Sigmoid colon (tissue), 6 donors: ENCODE measurements at regions not wholly inside any gene's neighbourhood (a gene's known extent, or its start where the extent isn't known, plus 50 kb on each side); places are given as distances from the start of the nearest gene placed in this dataset.

ENCODE experiments used
- DNase-seq: peaks from one replicate; pipeline ENCODE4 v3.0.0-alpha.2; 2019
- H3K27ac ChIP-seq, 4 donors: fragments of 200-600 bp; sonication (generic); one replicate each; pipeline ENCODE4 v1.5.1; 2016 to 2019; ENCODE audit warnings: mild to moderate bottlenecking in 1 of 4
- H3K27me3 ChIP-seq, 3 donors: fragments of 200-600 bp; sonication (generic); one replicate each; pipeline ENCODE4 v1.5.1; 2019; ENCODE audit warnings: mild to moderate bottlenecking in 1 of 3
- H3K36me3 ChIP-seq, 4 donors: fragments of 200-600 bp; sonication (generic); one replicate each; pipeline ENCODE4 v1.5.1; 2016 to 2019
- H3K4me1 ChIP-seq, 4 donors: fragments of 200-600 bp; sonication (generic); one replicate each; pipeline ENCODE4 v1.5.1; 2017 to 2019
- H3K4me3 ChIP-seq, 4 donors: fragments of 200-600 bp; sonication (generic); one replicate each; pipeline ENCODE4 v1.5.1; 2017 to 2019; ENCODE audit warnings: mild to moderate bottlenecking in 2 of 4, moderate library complexity in 1 of 4
- H3K9me3 ChIP-seq, 4 donors: fragments of 200-600 bp in 3 of 4; sonication (generic) in 3 of 4; one replicate each; pipeline versions ENCODE4 v1.5.1 to v1.6.1; 2013 to 2019
- EP300 ChIP-seq, 4 donors: sonication (generic); formaldehyde crosslinking; IDR thresholded peaks; one replicate each; pipeline ENCODE4 v1.6.1; 2017; ENCODE audit warnings: antibody characterized with exemption in 4 of 4
- POLR2A ChIP-seq, 2 donors: fragments of 450-650 bp; IDR thresholded peaks; one replicate each; pipeline ENCODE4 v1.6.1; 2016; ENCODE audit warnings: antibody characterized with exemption in 2 of 2, mild to moderate bottlenecking in 2 of 2, moderate library complexity in 2 of 2
- POLR2AphosphoS5 ChIP-seq, 4 donors: sonication (generic); formaldehyde crosslinking; IDR thresholded peaks; one replicate each; pipeline ENCODE4 v1.6.1; 2017; ENCODE audit warnings: antibody characterized with exemption in 4 of 4
- WGBS, 2 donors: extraction: QIAGEN DNeasy Blood & Tissue Kit; methylation state at CpG; one replicate each; pipeline ENCODE4 v1.1.7; 2013; 5-methylcytosine and 5-hydroxymethylcytosine counted together
- intact Hi-C: fragments of 100-400 bp; cut with DNase I; formaldehyde crosslinking; loops from one replicate; pipeline ENCODE4 v1.15.1; 2023
- TF ChIP-seq, protein P1 (sequence below), 4 experiments: fragments of 450-650 bp in 3 of 4; fragments of 200-600 bp in 1 of 4; IDR thresholded peaks; one replicate each; pipeline ENCODE4 v1.5.1; 2016 to 2019; ENCODE audit warnings: antibody characterized with exemption in 4 of 4, mild to moderate bottlenecking in 3 of 4, moderate library complexity in 2 of 4
- donor health status: healthy with polysubstance abuse.
- donor health status: healthy.

DNA sequence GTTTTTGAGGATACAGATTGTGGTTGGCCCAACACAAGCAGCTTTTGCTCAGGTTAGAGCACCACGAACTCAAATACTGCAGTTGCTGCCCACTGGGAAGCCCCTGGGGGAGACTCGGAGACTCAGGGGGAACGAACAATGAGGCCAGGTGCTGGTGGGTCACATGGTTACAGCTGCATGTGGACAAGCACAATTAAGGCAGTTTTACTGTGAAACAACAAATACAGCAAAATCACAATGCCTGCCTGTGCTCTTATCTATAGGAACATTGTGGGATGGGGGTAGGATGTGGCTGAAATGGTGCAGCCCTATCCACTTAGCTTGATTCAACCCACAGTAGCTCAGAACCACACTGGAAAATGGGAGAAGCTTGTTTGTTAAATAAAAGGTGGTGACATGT lies 119.7 kb upstream of the SPATA13 start:
- intact Hi-C loops = no loop called here
- DNase-seq = no peak
- Histone ChIP-seq H3K9me3 (no peaks in the 10 kb centered on the region), H3K36me3 (no peaks in the 10 kb centered on the region), H3K4me1 (peaks cover 0 to 43% (median 27%) of the 10 kb centered on the region in 4 donors), H3K27ac (no peak overlapping the region), H3K4me3 (no peak overlapping the region), H3K27me3 (no peaks in the 10 kb centered on the region)
- no peak for TF ChIP-seq POLR2AphosphoS5 (IDR thresholded peaks at IDR 0.05)
- TF ChIP-seq, protein P1, sequence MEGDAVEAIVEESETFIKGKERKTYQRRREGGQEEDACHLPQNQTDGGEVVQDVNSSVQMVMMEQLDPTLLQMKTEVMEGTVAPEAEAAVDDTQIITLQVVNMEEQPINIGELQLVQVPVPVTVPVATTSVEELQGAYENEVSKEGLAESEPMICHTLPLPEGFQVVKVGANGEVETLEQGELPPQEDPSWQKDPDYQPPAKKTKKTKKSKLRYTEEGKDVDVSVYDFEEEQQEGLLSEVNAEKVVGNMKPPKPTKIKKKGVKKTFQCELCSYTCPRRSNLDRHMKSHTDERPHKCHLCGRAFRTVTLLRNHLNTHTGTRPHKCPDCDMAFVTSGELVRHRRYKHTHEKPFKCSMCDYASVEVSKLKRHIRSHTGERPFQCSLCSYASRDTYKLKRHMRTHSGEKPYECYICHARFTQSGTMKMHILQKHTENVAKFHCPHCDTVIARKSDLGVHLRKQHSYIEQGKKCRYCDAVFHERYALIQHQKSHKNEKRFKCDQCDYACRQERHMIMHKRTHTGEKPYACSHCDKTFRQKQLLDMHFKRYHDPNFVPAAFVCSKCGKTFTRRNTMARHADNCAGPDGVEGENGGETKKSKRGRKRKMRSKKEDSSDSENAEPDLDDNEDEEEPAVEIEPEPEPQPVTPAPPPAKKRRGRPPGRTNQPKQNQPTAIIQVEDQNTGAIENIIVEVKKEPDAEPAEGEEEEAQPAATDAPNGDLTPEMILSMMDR (IDR thresholded peaks at IDR 0.05) = no peak
- TF ChIP-seq EP300 (IDR thresholded peaks at IDR 0.05) = no peak
- no peak for TF ChIP-seq POLR2A (IDR thresholded peaks at IDR 0.05)
- 63 to 73% methylated on average over 3 of the region's 3 CpGs for WGBS, 2 donors

DNA sequence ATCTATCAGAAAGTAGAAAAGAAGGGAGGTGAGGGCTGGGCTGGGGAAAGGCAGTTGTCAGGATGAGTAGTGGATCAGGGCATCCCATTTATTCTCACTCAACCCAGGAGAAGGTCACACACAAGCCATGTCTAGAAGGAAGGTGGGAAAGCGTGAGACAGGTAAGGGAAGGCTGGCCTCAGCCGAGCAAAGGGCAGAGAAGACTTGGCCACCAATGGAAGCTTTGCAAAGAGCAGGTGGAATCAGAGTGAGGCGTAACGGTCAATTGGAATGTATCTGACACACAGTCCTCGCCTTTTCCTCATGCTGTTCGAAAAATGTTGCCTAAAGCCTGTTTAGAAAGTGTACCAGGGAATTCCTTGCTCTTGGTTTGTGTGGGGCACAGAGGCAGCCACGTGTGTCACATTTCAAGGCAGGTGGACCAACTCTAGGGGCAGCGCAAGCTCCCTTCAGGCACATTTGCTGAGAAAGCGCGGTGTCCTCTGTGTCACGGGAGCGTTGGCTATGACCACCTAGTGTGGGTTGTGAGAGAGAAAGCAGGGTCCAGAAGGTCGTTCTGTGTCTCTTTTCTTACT lies 118.8 kb upstream of the SPATA13 start:
- 51 to 80% methylated on average over 13 of the region's 13 CpGs for WGBS, 2 donors
- intact Hi-C loops = no loop called here
- H3K36me3 ChIP-seq = no peaks in the 10 kb centered on the region
- no peak overlapping the region for H3K4me3 ChIP-seq
- H3K9me3 ChIP-seq = peaks cover 0 to 1% (median 0%) of the 10 kb centered on the region in 4 donors
- H3K27ac ChIP-seq = no peak overlapping the region
- peaks cover 0 to 38% (median 24%) of the 10 kb centered on the region in 4 donors for H3K4me1 ChIP-seq
- TF ChIP-seq EP300 (IDR thresholded peaks at IDR 0.05) = no peak
- no peak for TF ChIP-seq POLR2A (IDR thresholded peaks at IDR 0.05)
- TF ChIP-seq POLR2AphosphoS5 (IDR thresholded peaks at IDR 0.05) = no peak
- TF ChIP-seq, protein P1 (IDR thresholded peaks at IDR 0.05) = no peak
- DNase-seq = no peak
- no peaks in the 10 kb centered on the region for H3K27me3 ChIP-seq

DNA sequence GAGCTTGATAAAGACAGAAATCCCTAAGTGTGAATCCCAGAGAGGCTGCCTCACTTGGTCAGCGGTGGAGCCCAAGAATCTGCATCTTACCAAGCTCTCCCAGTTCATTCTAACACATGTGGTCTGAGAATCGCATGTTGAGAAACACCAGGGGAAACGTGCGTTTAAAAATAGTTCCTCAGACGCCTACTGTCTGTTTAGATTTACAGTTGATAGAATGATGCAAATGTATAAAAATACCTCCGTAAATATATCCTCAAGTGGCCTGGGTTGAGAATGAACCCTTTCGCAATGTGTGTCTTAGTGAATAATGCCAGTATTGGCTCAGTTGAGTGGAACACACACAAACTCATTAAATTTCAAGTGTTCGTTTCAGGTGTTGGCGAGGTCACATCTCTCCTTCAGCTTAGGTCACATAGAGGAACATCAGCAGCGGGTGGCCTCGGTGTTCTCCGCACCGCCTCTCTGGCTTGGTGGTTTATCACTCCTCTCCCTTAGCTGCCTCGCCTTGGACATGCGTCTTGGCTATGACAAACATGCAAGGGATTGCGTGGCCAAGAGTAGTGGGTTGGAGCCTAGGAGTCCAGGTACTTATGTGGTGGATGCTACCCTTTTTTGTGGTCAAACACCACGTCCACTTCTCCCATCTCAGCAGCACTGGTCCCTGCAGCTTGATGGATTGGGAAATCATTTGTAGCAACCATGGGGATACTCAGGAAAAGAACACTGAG lies 117.6 kb upstream of the SPATA13 start:
- no peak for DNase-seq
- Histone ChIP-seq H3K36me3 (no peaks in the 10 kb centered on the region), H3K27me3 (no peaks in the 10 kb centered on the region), H3K4me3 (no peak overlapping the region), H3K9me3 (peaks cover 0 to 9% (median 0%) of the 10 kb centered on the region in 4 donors), H3K27ac (peak overlapping the region in 1 of 4 donors; percentile 41), H3K4me1 (peaks cover 0 to 38% (median 23%) of the 10 kb centered on the region in 4 donors)
- 67 to 71% methylated on average over 17 of the region's 17 CpGs for WGBS, 2 donors
- TF ChIP-seq EP300 (IDR thresholded peaks at IDR 0.05) = no peak
- no peak for TF ChIP-seq POLR2A (IDR thresholded peaks at IDR 0.05)
- no peak for TF ChIP-seq POLR2AphosphoS5 (IDR thresholded peaks at IDR 0.05)
- TF ChIP-seq, protein P1 (IDR thresholded peaks at IDR 0.05) = no peak
- intact Hi-C loops = no loop called here

DNA sequence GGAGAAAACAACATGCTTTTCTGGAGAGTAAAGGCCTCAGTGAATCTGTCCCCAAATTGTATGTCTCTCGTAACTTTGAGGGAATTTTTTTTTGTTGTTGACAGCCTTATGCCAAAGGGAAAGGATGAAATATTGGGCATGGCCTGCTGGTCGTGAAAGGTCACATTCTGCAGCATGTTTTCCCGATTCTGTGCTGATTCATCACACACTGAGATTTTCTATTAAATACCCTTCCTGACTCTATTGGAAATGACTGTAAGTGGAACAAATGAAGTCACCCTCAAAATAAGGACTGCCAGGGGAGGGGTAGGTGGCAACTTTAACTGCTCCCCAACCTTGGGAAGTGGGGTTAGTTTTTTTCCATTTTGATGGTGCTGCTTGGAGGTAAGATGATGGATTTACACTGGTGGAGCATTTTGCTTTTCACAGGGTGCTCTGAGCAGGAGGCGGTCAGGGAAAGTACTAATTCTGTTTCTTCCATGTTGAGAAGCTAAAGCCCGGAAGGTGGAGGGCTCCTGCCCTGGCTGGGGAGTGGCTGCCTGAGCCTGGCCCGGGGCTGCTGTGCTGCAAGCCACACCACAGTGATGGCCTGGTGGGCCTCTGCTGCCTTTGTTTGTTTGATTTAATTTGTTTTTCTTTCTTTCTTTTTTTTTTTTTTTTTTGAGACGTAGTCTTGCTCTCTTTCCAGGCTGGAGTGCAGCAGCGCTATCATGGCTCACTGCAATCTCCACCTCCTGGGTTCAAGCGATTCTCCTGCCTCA lies 116.8 kb upstream of the SPATA13 start:
- no peak for TF ChIP-seq EP300 (IDR thresholded peaks at IDR 0.05)
- no peak for TF ChIP-seq POLR2A (IDR thresholded peaks at IDR 0.05)
- no peak for TF ChIP-seq POLR2AphosphoS5 (IDR thresholded peaks at IDR 0.05)
- TF ChIP-seq, protein P1 (IDR thresholded peaks at IDR 0.05) = no peak
- Histone ChIP-seq H3K27ac (peak overlapping the region in 1 of 4 donors; percentile 41), H3K9me3 (peaks cover 0 to 9% (median 0%) of the 10 kb centered on the region in 4 donors), H3K4me3 (no peak overlapping the region), H3K36me3 (no peaks in the 10 kb centered on the region), H3K27me3 (no peaks in the 10 kb centered on the region), H3K4me1 (peaks cover 0 to 31% (median 16%) of the 10 kb centered on the region in 4 donors)
- DNase-seq = no peak
- WGBS, 2 donors = 67 to 89% methylated on average over 9 of the region's 9 CpGs
- intact Hi-C loops = no loop called here
